ENCODE measurements at regions not wholly inside any gene's neighbourhood (a gene's known extent, or its start where the extent isn't known, plus 50 kb on each side); places are given as distances from the start of the nearest gene placed in this dataset.

DNA sequence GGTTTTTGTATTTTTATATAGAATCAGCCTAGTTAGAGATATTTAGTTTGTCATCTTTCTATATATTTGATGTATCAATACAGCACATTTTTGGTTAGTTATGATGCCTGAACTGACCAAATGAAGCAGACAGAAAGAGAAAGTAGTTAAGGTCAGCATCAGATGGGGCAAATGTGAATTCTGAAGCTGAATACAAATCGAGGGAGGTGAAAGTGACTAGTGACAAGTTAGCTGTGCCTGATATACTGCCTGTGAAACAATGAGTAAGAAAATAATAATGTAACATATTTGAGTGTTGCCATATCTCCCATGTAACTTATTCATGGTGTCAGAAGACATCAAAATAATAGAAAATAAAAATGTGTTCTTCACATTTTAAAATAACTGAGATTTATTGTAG is 680.3 kb upstream of the SEMA6D start:
- TF ChIP-seq, protein P1, sequence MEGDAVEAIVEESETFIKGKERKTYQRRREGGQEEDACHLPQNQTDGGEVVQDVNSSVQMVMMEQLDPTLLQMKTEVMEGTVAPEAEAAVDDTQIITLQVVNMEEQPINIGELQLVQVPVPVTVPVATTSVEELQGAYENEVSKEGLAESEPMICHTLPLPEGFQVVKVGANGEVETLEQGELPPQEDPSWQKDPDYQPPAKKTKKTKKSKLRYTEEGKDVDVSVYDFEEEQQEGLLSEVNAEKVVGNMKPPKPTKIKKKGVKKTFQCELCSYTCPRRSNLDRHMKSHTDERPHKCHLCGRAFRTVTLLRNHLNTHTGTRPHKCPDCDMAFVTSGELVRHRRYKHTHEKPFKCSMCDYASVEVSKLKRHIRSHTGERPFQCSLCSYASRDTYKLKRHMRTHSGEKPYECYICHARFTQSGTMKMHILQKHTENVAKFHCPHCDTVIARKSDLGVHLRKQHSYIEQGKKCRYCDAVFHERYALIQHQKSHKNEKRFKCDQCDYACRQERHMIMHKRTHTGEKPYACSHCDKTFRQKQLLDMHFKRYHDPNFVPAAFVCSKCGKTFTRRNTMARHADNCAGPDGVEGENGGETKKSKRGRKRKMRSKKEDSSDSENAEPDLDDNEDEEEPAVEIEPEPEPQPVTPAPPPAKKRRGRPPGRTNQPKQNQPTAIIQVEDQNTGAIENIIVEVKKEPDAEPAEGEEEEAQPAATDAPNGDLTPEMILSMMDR (IDR thresholded peaks at IDR 0.05), result no peak
- TF ChIP-seq POLR2A (IDR thresholded peaks at IDR 0.05), result no peak

Measured in body of pancreas (tissue), 4 donors.